Skeletal muscle satellite cell (primary cell): ENCODE measurements at regions not wholly inside any gene's neighbourhood (a gene's known extent, or its start where the extent isn't known, plus 50 kb on each side); places are given as distances from the start of the nearest gene placed in this dataset.
"Not testable (repeated sequence)": the region's sequence is repeated elsewhere in the genome, so short reads cannot be mapped to it uniquely, and the experiment has no call there.

Experiments
- H3K27me3 ChIP-seq: 2 replicates; pipeline ENCODE4 v1.7.0; 2013; ENCODE audit warnings: low read length; ENCODE audit not compliant: control insufficient read depth, insufficient read depth
- H3K36me3 ChIP-seq: 2 replicates; pipeline ENCODE4 v1.7.0; 2013; ENCODE audit warnings: mild to moderate bottlenecking, control low read depth, low read length; ENCODE audit not compliant: insufficient read depth
- H3K4me1 ChIP-seq: 2 replicates; pipeline ENCODE4 v1.7.0; 2013; ENCODE audit warnings: low read length; ENCODE audit not compliant: control insufficient read depth, insufficient read depth
- H3K4me2 ChIP-seq: 2 replicates; pipeline ENCODE4 v1.7.0; 2013; ENCODE audit warnings: mild to moderate bottlenecking, low read length
- H3K4me3 ChIP-seq: 2 replicates; pipeline ENCODE4 v1.7.0; 2013; ENCODE audit warnings: low read length
- H3K9ac ChIP-seq: 2 replicates; pipeline ENCODE4 v1.7.0; 2013; ENCODE audit warnings: mild to moderate bottlenecking, low read depth, low read length, moderate library complexity
- H3K9me3 ChIP-seq: replicated peaks from 2 replicates; pipeline ENCODE4 v1.7.0; 2013; ENCODE audit warnings: mild to moderate bottlenecking, control low read depth, low read length

- Histone ChIP-seq H3K4me1 (no peaks in the 10 kb centered on the region), H3K36me3 (no peaks in the 10 kb centered on the region), H3K27me3 (no peaks in the 10 kb centered on the region), H3K9ac (no peak overlapping the region), H3K9me3 (no peaks in the 10 kb centered on the region), H3K4me2 (no peak overlapping the region), H3K4me3 (no peak overlapping the region)
Measured at GRCh38 chr4:79739912-79740311, 331.9 kb upstream of the GK2 start.

- H3K27me3 ChIP-seq: no peaks in the 10 kb centered on the region
- H3K9ac ChIP-seq: no peak overlapping the region
- H3K4me1 ChIP-seq: no peaks in the 10 kb centered on the region
- no peak overlapping the region for H3K4me2 ChIP-seq
- no peaks in the 10 kb centered on the region for H3K9me3 ChIP-seq
- H3K36me3 ChIP-seq: no peaks in the 10 kb centered on the region
- H3K4me3 ChIP-seq: no peak overlapping the region
Measured at GRCh38 chr4:79723507-79723906, 315.5 kb upstream of the GK2 start.

- Histone ChIP-seq H3K4me3 (no peak overlapping the region), H3K4me1 (no peaks in the 10 kb centered on the region), H3K4me2 (no peak overlapping the region), H3K9me3 (no peaks in the 10 kb centered on the region), H3K9ac (no peak overlapping the region), H3K27me3 (no peaks in the 10 kb centered on the region), H3K36me3 (no peaks in the 10 kb centered on the region)
Measured at GRCh38 chr4:79700356-79700755, 292.3 kb upstream of the GK2 start.

GRCh38 chr4:79697444-79697843 lies 289.4 kb upstream of the GK2 start:
- H3K36me3 ChIP-seq: no peaks in the 10 kb centered on the region
- H3K4me3 ChIP-seq: no peak overlapping the region

GRCh38 chr4:79696534-79696933 lies 288.5 kb upstream of the GK2 start:
- H3K36me3 ChIP-seq, H3K4me2 ChIP-seq, H3K9ac ChIP-seq, H3K9me3 ChIP-seq, H3K4me3 ChIP-seq, H3K4me1 ChIP-seq, H3K27me3 ChIP-seq: not testable (repeated sequence)

More at GRCh38 chr4:79697444-79697843, 289.4 kb upstream of the GK2 start:
- Histone ChIP-seq H3K9ac (no peak overlapping the region), H3K4me1 (no peaks in the 10 kb centered on the region), H3K9me3 (no peaks in the 10 kb centered on the region), H3K27me3 (no peaks in the 10 kb centered on the region), H3K4me2 (no peak overlapping the region)

GRCh38 chr4:79695848-79696247 lies 287.8 kb upstream of the GK2 start:
- no peaks in the 10 kb centered on the region for H3K36me3 ChIP-seq
- H3K4me3 ChIP-seq: no peak overlapping the region
- H3K9ac ChIP-seq: no peak overlapping the region
- H3K4me2 ChIP-seq: no peak overlapping the region
- H3K9me3 ChIP-seq: no peaks in the 10 kb centered on the region
- no peaks in the 10 kb centered on the region for H3K4me1 ChIP-seq
- H3K27me3 ChIP-seq: no peaks in the 10 kb centered on the region

GRCh38 chr4:79689740-79690139 lies 281.7 kb upstream of the GK2 start:
- Histone ChIP-seq H3K4me1 (no peaks in the 10 kb centered on the region), H3K4me3 (no peak overlapping the region)

GRCh38 chr4:79688691-79689090 lies 280.7 kb upstream of the GK2 start:
- no peaks in the 10 kb centered on the region for H3K36me3 ChIP-seq
- no peaks in the 10 kb centered on the region for H3K9me3 ChIP-seq
- no peaks in the 10 kb centered on the region for H3K27me3 ChIP-seq
- H3K4me3 ChIP-seq: no peak overlapping the region
- no peak overlapping the region for H3K4me2 ChIP-seq
- H3K9ac ChIP-seq: no peak overlapping the region
- no peaks in the 10 kb centered on the region for H3K4me1 ChIP-seq

More at GRCh38 chr4:79689740-79690139, 281.7 kb upstream of the GK2 start:
- H3K9me3 ChIP-seq: no peaks in the 10 kb centered on the region
- no peak overlapping the region for H3K4me2 ChIP-seq
- no peaks in the 10 kb centered on the region for H3K36me3 ChIP-seq
- no peak overlapping the region for H3K9ac ChIP-seq
- H3K27me3 ChIP-seq: no peaks in the 10 kb centered on the region

GRCh38 chr4:79687006-79687405 lies 279.0 kb upstream of the GK2 start:
- Histone ChIP-seq H3K9ac (no peak overlapping the region), H3K36me3 (no peaks in the 10 kb centered on the region), H3K9me3 (no peaks in the 10 kb centered on the region), H3K4me2 (no peak overlapping the region), H3K4me3 (no peak overlapping the region), H3K4me1 (no peaks in the 10 kb centered on the region), H3K27me3 (no peaks in the 10 kb centered on the region)

- Histone ChIP-seq H3K4me2 (no peak overlapping the region), H3K9ac (no peak overlapping the region), H3K27me3 (no peaks in the 10 kb centered on the region), H3K36me3 (no peaks in the 10 kb centered on the region), H3K4me3 (no peak overlapping the region), H3K9me3 (no peaks in the 10 kb centered on the region), H3K4me1 (no peaks in the 10 kb centered on the region)
Measured at GRCh38 chr4:79685542-79685941, 277.5 kb upstream of the GK2 start.

GRCh38 chr4:79684516-79684915 lies 276.5 kb upstream of the GK2 start:
- no peak overlapping the region for H3K9ac ChIP-seq
- no peak overlapping the region for H3K4me2 ChIP-seq
- no peak overlapping the region for H3K4me3 ChIP-seq
- H3K36me3 ChIP-seq: no peaks in the 10 kb centered on the region
- H3K4me1 ChIP-seq: no peaks in the 10 kb centered on the region
- H3K9me3 ChIP-seq: no peaks in the 10 kb centered on the region
- no peaks in the 10 kb centered on the region for H3K27me3 ChIP-seq

- H3K36me3 ChIP-seq: no peaks in the 10 kb centered on the region
- no peaks in the 10 kb centered on the region for H3K9me3 ChIP-seq
- H3K4me2 ChIP-seq: no peak overlapping the region
- no peak overlapping the region for H3K9ac ChIP-seq
- H3K4me3 ChIP-seq: no peak overlapping the region
- H3K27me3 ChIP-seq: no peaks in the 10 kb centered on the region
- no peaks in the 10 kb centered on the region for H3K4me1 ChIP-seq
Measured at GRCh38 chr4:79682801-79683530, 274.9 kb upstream of the GK2 start.
